ENCODE measurements at regions not wholly inside any gene's neighbourhood (a gene's known extent, or its start where the extent isn't known, plus 50 kb on each side); places are given as distances from the start of the nearest gene placed in this dataset.
A peak's percentile ranks its signal among the peaks of the same experiment; 100 is the strongest.
"Not testable (repeated sequence)": the region's sequence is repeated elsewhere in the genome, so short reads cannot be mapped to it uniquely, and the experiment has no call there.

- Mint-ChIP-seq H3K4me1 (peaks cover 43% of the 10 kb centered on the region), H3K4me3 (no peak overlapping the region), H3K27me3 (ENCODE audit: insufficient read depth, low read depth) (peaks cover 2% of the 10 kb centered on the region), H3K36me3 (no peaks in the 10 kb centered on the region), H3K27ac (no peak overlapping the region), H3K9me3 (no peaks in the 10 kb centered on the region)
- Histone ChIP-seq H2AFZ (replicated peaks) (no peak overlapping the region), H3K4me3 (no peak overlapping the region), H3K9ac (no peak overlapping the region), H3K79me2 (ENCODE audit: low read depth) (no peaks in the 10 kb centered on the region), H3K9me3 (ENCODE audit: low read depth) (no peaks in the 10 kb centered on the region), H4K20me1 (ENCODE audit: low read depth) (no peaks in the 10 kb centered on the region), H3K27me3 (no peaks in the 10 kb centered on the region), H3K4me1 (peaks cover 9% of the 10 kb centered on the region), H3K27ac (no peak overlapping the region), H3K36me3 (no peaks in the 10 kb centered on the region), H3K4me2 (no peak overlapping the region), H3F3A (ENCODE audit: low read depth) (no peaks in the 10 kb centered on the region)
- DNase-seq (ENCODE audit: low spot score), result no peak
- no peak for TF ChIP-seq EZH2 (IDR thresholded peaks at IDR 0.05)
- no peak for TF ChIP-seq EZH2phosphoT487 (IDR thresholded peaks at IDR 0.05)
- TF ChIP-seq CTCF (IDR thresholded peaks at IDR 0.05), result no peak
These were observed 278.6 kb upstream of the HS6ST1 start for GRCh38 chr2:128597121-128597762.

GRCh38 chr2:128598260-128598659 lies 279.6 kb upstream of the HS6ST1 start:
- H3K9ac ChIP-seq; H3K27ac ChIP-seq; H3K79me2 ChIP-seq (ENCODE audit: low read depth); H3K4me3 ChIP-seq; H4K20me1 ChIP-seq (ENCODE audit: low read depth); DNase-seq (ENCODE audit: low spot score); H3K27ac Mint-ChIP-seq; H3K9me3 ChIP-seq (ENCODE audit: low read depth); H3F3A ChIP-seq (ENCODE audit: low read depth); H3K9me3 Mint-ChIP-seq; H3K27me3 ChIP-seq; H3K4me2 ChIP-seq; H3K36me3 Mint-ChIP-seq; H3K4me1 ChIP-seq; H3K36me3 ChIP-seq; H2AFZ ChIP-seq (replicated peaks); H3K4me3 Mint-ChIP-seq; H3K27me3 Mint-ChIP-seq (ENCODE audit: insufficient read depth, low read depth): not testable (repeated sequence)
- peaks cover 36% of the 10 kb centered on the region for H3K4me1 Mint-ChIP-seq

GRCh38 chr2:128598862-128599441 lies 280.3 kb upstream of the HS6ST1 start:
- no peak for TF ChIP-seq EZH2 (IDR thresholded peaks at IDR 0.05)
- TF ChIP-seq CTCF (IDR thresholded peaks at IDR 0.05), result no peak
- H3K9ac ChIP-seq, result no peak overlapping the region
- H3K79me2 ChIP-seq (ENCODE audit: low read depth), result no peaks in the 10 kb centered on the region

GRCh38 chr2:128599700-128600099 lies 281.0 kb upstream of the HS6ST1 start:
- no peaks in the 10 kb centered on the region for H3K79me2 ChIP-seq (ENCODE audit: low read depth)
- no peaks in the 10 kb centered on the region for H3K36me3 ChIP-seq
- Mint-ChIP-seq H3K9me3 (no peaks in the 10 kb centered on the region), H3K4me1 (peaks cover 24% of the 10 kb centered on the region), H3K27ac (peak overlapping the region; percentile 24), H3K36me3 (no peaks in the 10 kb centered on the region), H3K27me3 (ENCODE audit: insufficient read depth, low read depth) (peaks cover 2% of the 10 kb centered on the region), H3K4me3 (no peak overlapping the region)
- no peaks in the 10 kb centered on the region for H3K4me1 ChIP-seq
- no peak for TF ChIP-seq EZH2 (IDR thresholded peaks at IDR 0.05)
- no peak for TF ChIP-seq CTCF (IDR thresholded peaks at IDR 0.05)
- no peak for TF ChIP-seq EZH2phosphoT487 (IDR thresholded peaks at IDR 0.05)
- H3K4me3 ChIP-seq, result no peak overlapping the region
- no peaks in the 10 kb centered on the region for H3K9me3 ChIP-seq (ENCODE audit: low read depth)
- H3K4me2 ChIP-seq, result no peak overlapping the region
- no peaks in the 10 kb centered on the region for H4K20me1 ChIP-seq (ENCODE audit: low read depth)
- H3K27ac ChIP-seq, result no peak overlapping the region
- no peak overlapping the region for H3K9ac ChIP-seq
- no peak for DNase-seq (ENCODE audit: low spot score)
- no peaks in the 10 kb centered on the region for H3K27me3 ChIP-seq
- no peaks in the 10 kb centered on the region for H3F3A ChIP-seq (ENCODE audit: low read depth)
- no peak overlapping the region for H2AFZ ChIP-seq (replicated peaks)

More at GRCh38 chr2:128598862-128599441, 280.3 kb upstream of the HS6ST1 start:
- Mint-ChIP-seq H3K4me3 (no peak overlapping the region), H3K4me1 (peaks cover 31% of the 10 kb centered on the region), H3K9me3 (no peaks in the 10 kb centered on the region), H3K36me3 (no peaks in the 10 kb centered on the region), H3K27me3 (ENCODE audit: insufficient read depth, low read depth) (peaks cover 2% of the 10 kb centered on the region), H3K27ac (no peak overlapping the region)
- no peak overlapping the region for H3K4me3 ChIP-seq
- no peak overlapping the region for H3K27ac ChIP-seq
- H4K20me1 ChIP-seq (ENCODE audit: low read depth), result no peaks in the 10 kb centered on the region
- H3K4me2 ChIP-seq, result no peak overlapping the region
- H3K27me3 ChIP-seq, result no peaks in the 10 kb centered on the region
- H3K4me1 ChIP-seq, result peaks cover 3% of the 10 kb centered on the region
- no peak overlapping the region for H2AFZ ChIP-seq (replicated peaks)
- H3K9me3 ChIP-seq (ENCODE audit: low read depth), result no peaks in the 10 kb centered on the region
- H3F3A ChIP-seq (ENCODE audit: low read depth), result no peaks in the 10 kb centered on the region
- no peak for DNase-seq (ENCODE audit: low spot score)
- H3K36me3 ChIP-seq, result no peaks in the 10 kb centered on the region

Data from neural progenitor cell (in vitro differentiated cells).